ENCODE measurements at regions not wholly inside any gene's neighbourhood (a gene's known extent, or its start where the extent isn't known, plus 50 kb on each side); places are given as distances from the start of the nearest gene placed in this dataset.

DNA sequence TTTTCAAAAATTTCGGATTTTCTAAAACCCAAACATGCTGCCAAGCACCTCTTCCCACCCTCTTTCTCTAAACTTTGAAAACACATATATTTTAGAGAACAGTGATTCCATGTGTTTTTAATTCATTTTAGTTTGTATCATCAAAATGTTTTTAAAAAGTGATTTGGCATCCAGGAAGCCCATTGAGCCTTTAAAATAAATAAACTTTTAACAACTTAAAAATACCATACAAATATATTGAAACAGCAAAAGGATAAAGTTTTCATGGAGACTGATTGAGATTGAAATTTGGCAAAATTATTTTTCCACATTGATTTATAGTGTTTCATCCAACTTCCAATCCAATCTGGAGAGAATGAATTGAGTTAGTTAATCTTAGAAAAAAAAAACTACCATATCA lies 374.7 kb downstream of the CD109 start:
- Histone ChIP-seq H3K27me3 (replicated peaks in 1 of 7) (no peaks in the 10 kb centered on the region), H3K9me3 (peaks cover 0 to 3% (median 0%) of the 10 kb centered on the region in 8 donors), H3K36me3 (no peaks in the 10 kb centered on the region), H3K27ac (no peak overlapping the region), H3K4me3 (no peak overlapping the region), H3K4me1 (no peaks in the 10 kb centered on the region)
- WGBS, 5 donors, result 50 to 71% (median 56%) methylated on average over 1 of the region's 1 CpG
- no peak for TF ChIP-seq POLR2AphosphoS5 (IDR thresholded peaks at IDR 0.05)
- TF ChIP-seq POLR2A (IDR thresholded peaks at IDR 0.05), result no peak
- TF ChIP-seq, protein P1, sequence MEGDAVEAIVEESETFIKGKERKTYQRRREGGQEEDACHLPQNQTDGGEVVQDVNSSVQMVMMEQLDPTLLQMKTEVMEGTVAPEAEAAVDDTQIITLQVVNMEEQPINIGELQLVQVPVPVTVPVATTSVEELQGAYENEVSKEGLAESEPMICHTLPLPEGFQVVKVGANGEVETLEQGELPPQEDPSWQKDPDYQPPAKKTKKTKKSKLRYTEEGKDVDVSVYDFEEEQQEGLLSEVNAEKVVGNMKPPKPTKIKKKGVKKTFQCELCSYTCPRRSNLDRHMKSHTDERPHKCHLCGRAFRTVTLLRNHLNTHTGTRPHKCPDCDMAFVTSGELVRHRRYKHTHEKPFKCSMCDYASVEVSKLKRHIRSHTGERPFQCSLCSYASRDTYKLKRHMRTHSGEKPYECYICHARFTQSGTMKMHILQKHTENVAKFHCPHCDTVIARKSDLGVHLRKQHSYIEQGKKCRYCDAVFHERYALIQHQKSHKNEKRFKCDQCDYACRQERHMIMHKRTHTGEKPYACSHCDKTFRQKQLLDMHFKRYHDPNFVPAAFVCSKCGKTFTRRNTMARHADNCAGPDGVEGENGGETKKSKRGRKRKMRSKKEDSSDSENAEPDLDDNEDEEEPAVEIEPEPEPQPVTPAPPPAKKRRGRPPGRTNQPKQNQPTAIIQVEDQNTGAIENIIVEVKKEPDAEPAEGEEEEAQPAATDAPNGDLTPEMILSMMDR (IDR thresholded peaks at IDR 0.05 in 8 of 11, conservative IDR thresholded peaks at IDR 0.05 in 3 of 11), result no peak
- intact Hi-C loops (cut with DNase I; ENCODE audit: low total_unique reads), result no loop called here
- no peak for DNase-seq

DNA sequence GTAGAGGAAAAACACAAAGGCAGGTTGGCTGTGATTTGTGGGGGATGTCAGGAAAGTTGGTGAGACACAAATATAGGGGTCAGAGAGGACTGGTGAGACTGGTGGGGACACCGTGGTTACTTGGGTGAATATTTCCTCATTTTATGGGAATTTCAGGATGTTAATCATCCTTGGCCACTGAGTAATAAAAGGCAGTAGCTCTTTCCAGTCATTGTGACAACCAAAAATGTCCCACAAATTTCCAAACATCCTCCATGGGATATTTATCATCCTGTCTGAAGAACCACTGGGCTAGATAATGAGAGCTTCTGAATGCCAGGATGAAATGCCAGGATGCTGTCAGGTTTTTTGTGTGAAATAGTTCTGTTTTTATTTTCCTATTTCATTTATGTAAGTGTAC lies 374.1 kb downstream of the CD109 start:
- intact Hi-C loops (cut with DNase I; ENCODE audit: low total_unique reads), result no loop called here
- no peak overlapping the region for H3K4me3 ChIP-seq
- TF ChIP-seq POLR2A (IDR thresholded peaks at IDR 0.05) (no peak), POLR2AphosphoS5 (IDR thresholded peaks at IDR 0.05) (no peak)
- TF ChIP-seq, protein P1 (IDR thresholded peaks at IDR 0.05 in 8 of 11, conservative IDR thresholded peaks at IDR 0.05 in 3 of 11), result no peak
- WGBS, 5 donors, result 63 to 80% (median 72%) methylated on average over 1 of the region's 1 CpG
- no peaks in the 10 kb centered on the region for H3K4me1 ChIP-seq
- H3K27ac ChIP-seq, result no peak overlapping the region
- H3K9me3 ChIP-seq, result peaks cover 0 to 3% (median 0%) of the 10 kb centered on the region in 8 donors
- no peak for DNase-seq
- H3K36me3 ChIP-seq, result no peaks in the 10 kb centered on the region
- no peaks in the 10 kb centered on the region for H3K27me3 ChIP-seq (replicated peaks in 1 of 7)

DNA sequence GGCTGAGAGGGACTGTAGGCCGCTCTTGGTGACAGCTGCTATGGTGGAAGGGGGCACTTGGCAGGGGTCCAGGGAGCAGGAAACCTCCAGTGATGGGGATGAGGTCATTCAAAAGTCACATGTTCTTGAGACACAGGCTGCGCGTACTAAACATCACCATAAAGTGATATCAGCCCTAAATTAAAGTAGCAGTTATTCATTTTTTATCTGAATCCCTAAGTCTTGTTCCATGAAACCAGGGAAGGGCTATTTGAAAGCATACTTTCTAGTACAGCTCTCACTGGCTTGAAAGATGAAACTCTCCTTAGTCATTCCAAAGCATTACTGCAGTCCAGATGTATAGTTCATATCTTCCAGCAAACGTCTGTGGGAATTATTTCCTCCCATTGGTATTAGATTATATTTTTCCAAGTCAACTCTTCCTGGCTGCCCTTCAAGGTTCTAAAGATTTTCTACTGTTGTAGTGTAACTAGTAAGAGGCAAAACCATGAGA lies 373.1 kb downstream of the CD109 start:
- peaks cover 0 to 3% (median 0%) of the 10 kb centered on the region in 8 donors for H3K9me3 ChIP-seq
- WGBS, 5 donors, result 75 to 82% (median 77%) methylated on average over 4 of the region's 4 CpGs
- H3K27me3 ChIP-seq (replicated peaks in 1 of 7), result no peaks in the 10 kb centered on the region
- H3K4me1 ChIP-seq, result no peaks in the 10 kb centered on the region
- DNase-seq, result no peak
- no peaks in the 10 kb centered on the region for H3K36me3 ChIP-seq
- intact Hi-C loops (cut with DNase I; ENCODE audit: low total_unique reads), result no loop called here
- H3K27ac ChIP-seq, result no peak overlapping the region
- TF ChIP-seq, protein P1 (IDR thresholded peaks at IDR 0.05 in 8 of 11, conservative IDR thresholded peaks at IDR 0.05 in 3 of 11), result no peak
- no peak for TF ChIP-seq POLR2A (IDR thresholded peaks at IDR 0.05)
- no peak for TF ChIP-seq POLR2AphosphoS5 (IDR thresholded peaks at IDR 0.05)
- no peak overlapping the region for H3K4me3 ChIP-seq

DNA sequence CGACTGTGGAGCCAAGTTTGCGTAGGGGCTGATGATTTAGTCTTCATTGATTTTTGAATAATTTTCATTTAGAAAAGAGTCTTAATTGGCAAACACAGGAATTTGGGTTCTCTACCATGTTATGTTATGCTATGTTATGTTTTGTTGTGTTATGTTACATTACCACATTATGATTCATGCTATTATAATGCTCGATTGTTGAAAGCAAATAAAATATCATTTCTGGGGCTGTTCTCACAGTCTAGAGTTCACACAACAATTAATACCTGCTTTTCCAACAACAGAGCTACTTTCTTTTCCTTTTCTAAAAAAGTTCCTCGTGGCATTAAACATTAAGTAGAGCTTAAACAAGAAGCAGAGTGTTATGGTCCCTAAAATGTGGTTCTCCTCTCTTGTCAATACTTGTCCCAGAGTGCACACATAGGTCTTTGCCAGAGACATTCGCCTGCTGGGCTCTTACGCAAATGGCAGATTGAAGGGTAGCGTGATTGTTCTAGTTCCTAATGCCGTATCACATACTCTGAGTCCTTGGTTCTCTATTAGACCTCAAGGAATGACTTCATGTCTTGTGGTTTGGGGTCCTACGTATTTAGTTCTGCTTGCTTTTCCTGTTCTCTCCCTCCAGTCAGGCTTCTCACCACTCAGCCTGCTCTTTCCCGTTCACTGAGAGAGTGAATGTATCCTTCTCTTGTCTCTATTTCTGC lies 370.3 kb downstream of the CD109 start:
- 41 to 59% (median 50%) methylated on average over 10 of the region's 10 CpGs for WGBS, 5 donors
- intact Hi-C loops (cut with DNase I; ENCODE audit: low total_unique reads), result no loop called here
- Histone ChIP-seq H3K36me3 (no peaks in the 10 kb centered on the region), H3K9me3 (peaks cover 0 to 3% (median 0%) of the 10 kb centered on the region in 8 donors), H3K4me1 (no peaks in the 10 kb centered on the region), H3K27me3 (replicated peaks in 1 of 7) (no peaks in the 10 kb centered on the region), H3K27ac (no peak overlapping the region), H3K4me3 (no peak overlapping the region)
- DNase-seq, result no peak
- TF ChIP-seq, protein P1 (IDR thresholded peaks at IDR 0.05 in 8 of 11, conservative IDR thresholded peaks at IDR 0.05 in 3 of 11), result no peak
- no peak for TF ChIP-seq POLR2A (IDR thresholded peaks at IDR 0.05)
